HCT116 (cell line): ENCODE measurements at regions not wholly inside any gene's neighbourhood (a gene's known extent, or its start where the extent isn't known, plus 50 kb on each side); places are given as distances from the start of the nearest gene placed in this dataset.

ENCODE experiments used
- ATAC-seq: fragments of 200-7000 bp; cut with Tn5 transposase; 2 replicates; pipeline ENCODE4 v1.9.1; 2020; ENCODE audit warnings: mild to moderate bottlenecking, moderate library complexity
- BruUV-seq: library from RNA; stranded (reverse); fragments of 400-500 nt; replicated peaks from 2 replicates; lab custom pipeline; 2021; lab: Mats Ljungman, UMichigan
- CTCF ChIA-PET: fragments of 300-600 bp; sonication (Branson Sonifier 250); formaldehyde crosslinking; loops from one replicate; lab custom pipeline; 2021; ENCODE audit warnings: antibody characterized with exemption; lab: Charles Lee
- POLR2A ChIA-PET: fragments of 300-600, 350-600 bp; sonication (Branson Sonifier 250); formaldehyde crosslinking; loops from one replicate; lab custom pipeline; 2021; ENCODE audit warnings: antibody characterized with exemption; lab: Charles Lee
- RAD21 ChIA-PET, 2 experiments: fragments of 300-600 bp; sonication (Branson Sonifier 250); formaldehyde crosslinking; loops; one replicate each; lab custom pipeline; 2023; ENCODE audit warnings: low total read pairs in 2 of 2; ENCODE audit not compliant: uncharacterized antibody in 2 of 2, unreplicated experiment in 2 of 2, low non-redundant PET in 1 of 2; lab: Charles Lee
- DNase-seq: peaks from one replicate; pipeline ENCODE4 v3.0.0-alpha.2; 2010; ENCODE audit warnings: low read depth, low spot score
- H2AFZ ChIP-seq: fragments of 200-600 bp; shearing (Covaris generic), sonication (generic); 2 replicates; pipeline ENCODE4 v1.6.1; 2017; ENCODE audit warnings: low read depth, mixed run types, mixed read lengths, antibody characterized with exemption, low read length; ENCODE audit not compliant: poor library complexity, severe bottlenecking
- H3K27ac ChIP-seq: 2 replicates; pipeline ENCODE4 v1.5.1; 2012; ENCODE audit warnings: low read depth, low read length
- H3K27me3 ChIP-seq: fragments of 200-600 bp; sonication (generic); 2 replicates; pipeline ENCODE4 v1.6.1; 2016; ENCODE audit warnings: mixed run types, low read length, mixed read lengths; ENCODE audit not compliant: insufficient read depth
- H3K36me3 ChIP-seq, 2 experiments: fragments of 200-500 bp in 1 of 2; fragments of 200-600 bp in 1 of 2; sonication (Bioruptor generic) in 1 of 2; sonication (generic) in 1 of 2; 2 replicates each; pipeline versions ENCODE4 v1.5.1 to v1.6.1; 2014 to 2016; ENCODE audit warnings: low read length in 2 of 2, inconsistent platforms in 1 of 2, mixed read lengths in 1 of 2, mixed run types in 1 of 2; ENCODE audit not compliant: insufficient read depth in 2 of 2, control insufficient read depth in 1 of 2
- H3K4me1 ChIP-seq, 2 experiments: fragments of 200-600 bp in 1 of 2; sonication (generic) in 1 of 2; 2 replicates each; pipeline versions ENCODE4 v1.5.1 to v1.6.1; 2012 to 2017; ENCODE audit warnings: low read length in 2 of 2, inconsistent platforms in 1 of 2, mild to moderate bottlenecking in 1 of 2, mixed read lengths in 1 of 2, mixed run types in 1 of 2, moderate library complexity in 1 of 2; ENCODE audit not compliant: insufficient read depth in 2 of 2, control insufficient read depth in 1 of 2
- H3K4me2 ChIP-seq: fragments of 200-600 bp; sonication (generic); 2 replicates; pipeline ENCODE4 v1.6.1; 2017; ENCODE audit warnings: mixed run types, low read length, mixed read lengths
- H3K4me3 ChIP-seq, 2 experiments: fragments of 200-600 bp in 1 of 2; sonication (generic) in 1 of 2; replicated peaks in 1 of 2; 2 replicates each; pipeline ENCODE4 v1.5.1; 2011 to 2016; ENCODE audit warnings: low read length in 2 of 2, control low read depth in 1 of 2, low read depth in 1 of 2, mild to moderate bottlenecking in 1 of 2, mixed read lengths in 1 of 2, mixed run types in 1 of 2
- H3K79me2 ChIP-seq: fragments of 200-600 bp; sonication (generic); 2 replicates; pipeline ENCODE4 v1.6.1; 2017; ENCODE audit warnings: mild to moderate bottlenecking, mixed run types, low read length, moderate library complexity, mixed read lengths; ENCODE audit not compliant: insufficient read depth
- H3K9ac ChIP-seq: fragments of 200-600 bp; sonication (generic); 2 replicates; pipeline ENCODE4 v1.6.1; 2016; ENCODE audit warnings: low read length, mixed read lengths
- H3K9me2 ChIP-seq: fragments of 200-600 bp; sonication (generic), shearing (Covaris generic); 2 replicates; pipeline ENCODE4 v1.6.1; 2017; ENCODE audit warnings: mixed run types, mild to moderate bottlenecking, moderate library complexity; ENCODE audit not compliant: insufficient read depth
- H3K9me3 ChIP-seq, 2 experiments: fragments of 200-500 bp in 1 of 2; fragments of 200-600 bp in 1 of 2; sonication (Bioruptor generic) in 1 of 2; sonication (generic) in 1 of 2; 2 replicates each; pipeline ENCODE4 v1.6.1; 2014 to 2017; ENCODE audit warnings: low read length in 2 of 2, mixed read lengths in 2 of 2, inconsistent platforms in 1 of 2, low read depth in 1 of 2, mild to moderate bottlenecking in 1 of 2, mixed run types in 1 of 2, moderate library complexity in 1 of 2; ENCODE audit not compliant: control insufficient read depth in 1 of 2, insufficient read depth in 1 of 2
- H4K20me1 ChIP-seq: fragments of 200-600 bp; sonication (generic), shearing (Covaris generic); 2 replicates; pipeline ENCODE4 v1.6.1; 2017; ENCODE audit warnings: mixed run types, mild to moderate bottlenecking, moderate library complexity; ENCODE audit not compliant: insufficient read depth
- CEBPB ChIP-seq: IDR thresholded peaks from 2 replicates; pipeline ENCODE4 v1.6.1; 2012; ENCODE audit warnings: low read depth
- EGR1 ChIP-seq: IDR thresholded peaks from 2 replicates; pipeline ENCODE4 v1.6.1; 2012; ENCODE audit warnings: low read depth
- ELF1 ChIP-seq: IDR thresholded peaks from 2 replicates; pipeline ENCODE4 v1.6.1; 2012; ENCODE audit warnings: low read depth, borderline replicate concordance
- EZH2 ChIP-seq: fragments of 200-600 bp; sonication (generic); IDR thresholded peaks from 2 replicates; pipeline ENCODE4 v1.6.1; 2017; ENCODE audit warnings: antibody characterized with exemption, mixed run types
- FOSL1 ChIP-seq: IDR thresholded peaks from 2 replicates; pipeline ENCODE4 v1.6.1; 2012; ENCODE audit warnings: low read depth
- JUND ChIP-seq: IDR thresholded peaks from 2 replicates; pipeline ENCODE4 v1.6.1; 2012
- POLR2AphosphoS5 ChIP-seq: IDR thresholded peaks from 2 replicates; pipeline ENCODE4 v1.6.1; 2011; ENCODE audit warnings: mild to moderate bottlenecking, low read depth, low read length, moderate library complexity
- SIN3A ChIP-seq: IDR thresholded peaks from 2 replicates; pipeline ENCODE4 v1.6.1; 2012; ENCODE audit warnings: low read depth
- SP1 ChIP-seq: IDR thresholded peaks from 2 replicates; pipeline ENCODE4 v1.6.1; 2012; ENCODE audit warnings: low read depth
- SRF ChIP-seq: IDR thresholded peaks from 2 replicates; pipeline ENCODE4 v1.6.1; 2012; ENCODE audit warnings: low read depth
- TCF7L2 ChIP-seq: IDR thresholded peaks from 2 replicates; pipeline ENCODE4 v1.7.0; 2011; ENCODE audit warnings: borderline replicate concordance, inconsistent platforms; ENCODE audit not compliant: insufficient read depth, insufficient read length; ENCODE audit errors: extremely low read depth
- ZFX ChIP-seq: fragments of 450-650 bp; IDR thresholded peaks from 2 replicates; pipeline ENCODE4 v1.6.1; 2017
- ZNF274 ChIP-seq: fragments of 200-500 bp; sonication (Bioruptor generic); IDR thresholded peaks from 2 replicates; pipeline ENCODE4 v1.6.1; 2014; ENCODE audit warnings: mild to moderate bottlenecking, low read depth, low read length, inconsistent platforms
- intact Hi-C: fragments of 100-400 bp; cut with micrococcal nuclease; formaldehyde crosslinking; loops from 2 replicates; pipeline ENCODE4 v1.10.0; 2022
- TF ChIP-seq, protein P1 (sequence below), 3 experiments: fragments of 200-600 bp in 1 of 3; sonication (generic) in 1 of 3; IDR thresholded peaks in 2 of 3; conservative IDR thresholded peaks in 1 of 3; 2 replicates each; pipeline ENCODE4 v1.5.1; 2012 to 2017; ENCODE audit warnings: low read depth in 2 of 3, low read length in 2 of 3, antibody characterized with exemption in 1 of 3, borderline replicate concordance in 1 of 3, control low read depth in 1 of 3, mild to moderate bottlenecking in 1 of 3, mixed read lengths in 1 of 3, mixed run types in 1 of 3, moderate library complexity in 1 of 3; ENCODE audit not compliant: insufficient read depth in 1 of 3
- TF ChIP-seq, protein P2 (sequence below): IDR thresholded peaks from 2 replicates; pipeline ENCODE4 v1.6.1; 2012; ENCODE audit warnings: low read depth
- TF ChIP-seq, protein P3 (sequence below): IDR thresholded peaks from 2 replicates; pipeline ENCODE4 v1.6.1; 2012
- TF ChIP-seq, protein P4 (sequence below): IDR thresholded peaks from 2 replicates; pipeline ENCODE4 v1.6.1; 2012

DNA sequence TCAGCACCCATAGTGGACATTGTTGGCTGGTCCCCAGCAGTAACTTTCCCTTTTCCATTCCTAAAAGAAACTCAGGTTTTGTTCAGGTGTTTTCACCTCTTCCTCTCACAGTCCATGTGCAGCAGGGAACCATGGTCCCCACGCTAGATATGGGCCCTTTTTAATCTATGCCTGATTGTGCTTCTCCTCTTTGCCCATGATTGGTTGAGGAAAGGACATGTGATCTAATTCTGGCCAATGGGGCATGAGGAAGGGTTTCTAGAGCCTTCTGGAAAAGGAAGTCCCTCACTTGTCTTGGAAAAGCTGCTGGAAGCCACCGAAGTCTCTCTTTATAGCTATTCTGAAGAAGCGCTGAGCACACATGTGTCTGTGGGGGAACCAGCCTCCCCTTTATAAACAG lies 330.7 kb downstream of the ACTR3B start:
- Histone ChIP-seq H2AFZ (no peak overlapping the region), H3K27me3 (0 out of 2 replicates have a peak, but pooled peaks cover 6% of the 10 kb centered on the region), H3K27ac (no peak overlapping the region), H3K9me3 (no peaks in the 10 kb centered on the region), H3K79me2 (no peaks in the 10 kb centered on the region), H4K20me1 (no peaks in the 10 kb centered on the region), H3K4me3 (no peak overlapping the region), H3K9me2 (no peaks in the 10 kb centered on the region), H3K36me3 (no peaks in the 10 kb centered on the region), H3K4me2 (no peak overlapping the region), H3K9ac (no peak overlapping the region), H3K4me1 (no peaks in the 10 kb centered on the region)
- POLR2A ChIA-PET, result no interaction called here
- BruUV-seq, result no TSS peak
- TF ChIP-seq SIN3A (no peak), SP1 (no peak), SRF (no peak), TCF7L2 (no peak), JUND (no peak), ZNF274 (no peak), ELF1 (no peak), EZH2 (no peak), ZFX (no peak), POLR2AphosphoS5 (no peak), EGR1 (no peak), CEBPB (no peak), FOSL1 (no peak)
- TF ChIP-seq, protein P1, sequence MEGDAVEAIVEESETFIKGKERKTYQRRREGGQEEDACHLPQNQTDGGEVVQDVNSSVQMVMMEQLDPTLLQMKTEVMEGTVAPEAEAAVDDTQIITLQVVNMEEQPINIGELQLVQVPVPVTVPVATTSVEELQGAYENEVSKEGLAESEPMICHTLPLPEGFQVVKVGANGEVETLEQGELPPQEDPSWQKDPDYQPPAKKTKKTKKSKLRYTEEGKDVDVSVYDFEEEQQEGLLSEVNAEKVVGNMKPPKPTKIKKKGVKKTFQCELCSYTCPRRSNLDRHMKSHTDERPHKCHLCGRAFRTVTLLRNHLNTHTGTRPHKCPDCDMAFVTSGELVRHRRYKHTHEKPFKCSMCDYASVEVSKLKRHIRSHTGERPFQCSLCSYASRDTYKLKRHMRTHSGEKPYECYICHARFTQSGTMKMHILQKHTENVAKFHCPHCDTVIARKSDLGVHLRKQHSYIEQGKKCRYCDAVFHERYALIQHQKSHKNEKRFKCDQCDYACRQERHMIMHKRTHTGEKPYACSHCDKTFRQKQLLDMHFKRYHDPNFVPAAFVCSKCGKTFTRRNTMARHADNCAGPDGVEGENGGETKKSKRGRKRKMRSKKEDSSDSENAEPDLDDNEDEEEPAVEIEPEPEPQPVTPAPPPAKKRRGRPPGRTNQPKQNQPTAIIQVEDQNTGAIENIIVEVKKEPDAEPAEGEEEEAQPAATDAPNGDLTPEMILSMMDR (IDR thresholded peaks at IDR 0.05 in 2 of 3, conservative IDR thresholded peaks at IDR 0.05 in 1 of 3; ENCODE audit: borderline replicate concordance in 1 of 3, insufficient read depth in 1 of 3, low read depth in 2 of 3, low read length in 2 of 3), result no peak
- TF ChIP-seq, protein P2, sequence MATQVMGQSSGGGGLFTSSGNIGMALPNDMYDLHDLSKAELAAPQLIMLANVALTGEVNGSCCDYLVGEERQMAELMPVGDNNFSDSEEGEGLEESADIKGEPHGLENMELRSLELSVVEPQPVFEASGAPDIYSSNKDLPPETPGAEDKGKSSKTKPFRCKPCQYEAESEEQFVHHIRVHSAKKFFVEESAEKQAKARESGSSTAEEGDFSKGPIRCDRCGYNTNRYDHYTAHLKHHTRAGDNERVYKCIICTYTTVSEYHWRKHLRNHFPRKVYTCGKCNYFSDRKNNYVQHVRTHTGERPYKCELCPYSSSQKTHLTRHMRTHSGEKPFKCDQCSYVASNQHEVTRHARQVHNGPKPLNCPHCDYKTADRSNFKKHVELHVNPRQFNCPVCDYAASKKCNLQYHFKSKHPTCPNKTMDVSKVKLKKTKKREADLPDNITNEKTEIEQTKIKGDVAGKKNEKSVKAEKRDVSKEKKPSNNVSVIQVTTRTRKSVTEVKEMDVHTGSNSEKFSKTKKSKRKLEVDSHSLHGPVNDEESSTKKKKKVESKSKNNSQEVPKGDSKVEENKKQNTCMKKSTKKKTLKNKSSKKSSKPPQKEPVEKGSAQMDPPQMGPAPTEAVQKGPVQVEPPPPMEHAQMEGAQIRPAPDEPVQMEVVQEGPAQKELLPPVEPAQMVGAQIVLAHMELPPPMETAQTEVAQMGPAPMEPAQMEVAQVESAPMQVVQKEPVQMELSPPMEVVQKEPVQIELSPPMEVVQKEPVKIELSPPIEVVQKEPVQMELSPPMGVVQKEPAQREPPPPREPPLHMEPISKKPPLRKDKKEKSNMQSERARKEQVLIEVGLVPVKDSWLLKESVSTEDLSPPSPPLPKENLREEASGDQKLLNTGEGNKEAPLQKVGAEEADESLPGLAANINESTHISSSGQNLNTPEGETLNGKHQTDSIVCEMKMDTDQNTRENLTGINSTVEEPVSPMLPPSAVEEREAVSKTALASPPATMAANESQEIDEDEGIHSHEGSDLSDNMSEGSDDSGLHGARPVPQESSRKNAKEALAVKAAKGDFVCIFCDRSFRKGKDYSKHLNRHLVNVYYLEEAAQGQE, result no peak
- TF ChIP-seq, protein P3, sequence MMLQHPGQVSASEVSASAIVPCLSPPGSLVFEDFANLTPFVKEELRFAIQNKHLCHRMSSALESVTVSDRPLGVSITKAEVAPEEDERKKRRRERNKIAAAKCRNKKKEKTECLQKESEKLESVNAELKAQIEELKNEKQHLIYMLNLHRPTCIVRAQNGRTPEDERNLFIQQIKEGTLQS, result no peak
- TF ChIP-seq, protein P4, sequence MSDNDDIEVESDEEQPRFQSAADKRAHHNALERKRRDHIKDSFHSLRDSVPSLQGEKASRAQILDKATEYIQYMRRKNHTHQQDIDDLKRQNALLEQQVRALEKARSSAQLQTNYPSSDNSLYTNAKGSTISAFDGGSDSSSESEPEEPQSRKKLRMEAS, result no peak
- CTCF ChIA-PET, result interaction anchor here (1.4 kb wide), 1 partner anchor 1414 kb away, joined by 3 read pairs; no protein-coding TSS in a partner anchor
- intact Hi-C loops, result loop anchor here (1.0 kb wide), 1 partner anchor 1654 kb away; no protein-coding TSS in a partner anchor
- no peak for DNase-seq
- no peak; the same call in 1 of the 2 replicates for ATAC-seq
- RAD21 ChIA-PET, result no interaction called here
